Body of pancreas (tissue), 4 donors: ENCODE measurements at regions not wholly inside any gene's neighbourhood (a gene's known extent, or its start where the extent isn't known, plus 50 kb on each side); places are given as distances from the start of the nearest gene placed in this dataset.

ENCODE experiments used
- CTCF ChIP-seq, 7 experiments: fragments of 450-650 bp in 4 of 7; fragments of 200-600 bp in 3 of 7; sonication (generic) in 3 of 7; IDR thresholded peaks; one replicate each; pipeline ENCODE4 v1.5.1; 2016 to 2019; ENCODE audit warnings: antibody characterized with exemption in 7 of 7
- POLR2A ChIP-seq, 3 donors: fragments of 450-650 bp; IDR thresholded peaks; one replicate each; pipeline ENCODE4 v1.6.1; 2016; ENCODE audit warnings: antibody characterized with exemption in 3 of 3, mild to moderate bottlenecking in 2 of 3

DNA sequence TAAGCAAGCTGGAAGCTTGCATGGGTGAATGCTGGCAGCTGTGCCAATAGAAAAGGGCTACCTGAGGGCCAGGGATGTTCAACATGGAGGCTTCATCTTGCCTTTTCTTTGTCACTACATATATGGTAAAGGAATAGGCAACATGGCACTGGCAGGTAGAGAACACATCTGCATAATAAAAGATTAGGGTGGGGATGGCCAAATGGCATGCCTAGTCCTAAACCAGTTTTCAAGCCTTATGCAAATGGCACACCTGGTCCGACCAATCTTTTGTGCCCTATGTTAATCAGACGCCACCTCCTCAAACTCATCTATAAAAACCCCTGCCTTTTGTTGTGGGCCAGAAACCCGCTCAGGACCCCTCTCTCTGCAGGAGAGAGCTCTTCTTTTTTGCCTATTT, 216.8 kb upstream of the PROK2 start:
- TF ChIP-seq CTCF (IDR thresholded peaks at IDR 0.05) (no peak), POLR2A (IDR thresholded peaks at IDR 0.05) (no peak)
